ENCODE measurements at regions not wholly inside any gene's neighbourhood (a gene's known extent, or its start where the extent isn't known, plus 50 kb on each side); places are given as distances from the start of the nearest gene placed in this dataset.

- WGBS, 2 donors: 24 to 27% methylated on average over 24 of the region's 24 CpGs
- peaks cover 0 to 16% (median 0%) of the 10 kb centered on the region in 5 donors for H3K4me1 ChIP-seq (ENCODE audit: control insufficient read depth in 5 of 5, insufficient read depth in 5 of 5, low read length in 5 of 5)
- no peaks in the 10 kb centered on the region for H3K27me3 ChIP-seq (ENCODE audit: control insufficient read depth in 3 of 3, insufficient read depth in 3 of 3, low read length in 2 of 3)
- ATAC-seq (ENCODE audit: insufficient read depth, low FRiP score) (no peak), DNase-seq (peak; percentile 58 to 77 (median 69))
- peaks cover 0 to 6% (median 1%) of the 10 kb centered on the region in 4 donors for H3K9me3 ChIP-seq (ENCODE audit: control insufficient read depth in 4 of 4, insufficient read depth in 3 of 4, low read length in 3 of 4)
- peak overlapping the region in 1 of 2 donors; percentile 11 for H3K9ac ChIP-seq (ENCODE audit: insufficient read depth in 1 of 2, low read length in 2 of 2)
- no peak overlapping the region for H3K27ac ChIP-seq (ENCODE audit: low read depth in 1 of 2, low read length in 1 of 2)
- no peak overlapping the region for H3K4me3 ChIP-seq
- no peak for TF ChIP-seq CTCF (IDR thresholded peaks at IDR 0.05; ENCODE audit: control extremely low read depth, extremely low read depth)
- no peaks in the 10 kb centered on the region for H3K36me3 ChIP-seq (ENCODE audit: control insufficient read depth in 4 of 4, insufficient read depth in 4 of 4, low read length in 4 of 4)
Observed at GRCh38 chr10:131743190-131744151, 157.3 kb upstream of the PPP2R2D start.

DNA sequence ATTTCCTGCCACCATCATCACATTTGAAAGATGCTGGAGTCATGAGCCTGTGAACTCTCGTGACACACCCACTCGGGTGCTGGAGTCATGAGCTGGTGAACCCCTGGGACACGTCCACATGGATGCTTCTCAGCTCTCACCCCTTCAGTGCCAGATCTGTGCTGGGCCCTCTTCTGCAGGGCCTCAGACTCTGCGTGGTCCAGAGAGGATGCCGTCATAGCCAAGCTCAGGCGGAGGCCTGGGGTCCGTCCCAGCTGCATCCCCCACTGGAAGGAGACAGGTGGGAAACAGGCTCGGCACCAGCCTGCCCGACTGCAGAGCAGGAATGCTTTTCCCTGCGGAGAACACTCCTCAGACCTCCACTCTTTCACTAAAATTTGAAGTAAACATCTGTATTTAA is 156.5 kb upstream of the PPP2R2D start:
- Histone ChIP-seq H3K9ac (ENCODE audit: insufficient read depth in 1 of 2, low read length in 2 of 2) (peak overlapping the region in 1 of 2 donors; percentile 11), H3K9me3 (ENCODE audit: control insufficient read depth in 4 of 4, insufficient read depth in 3 of 4, low read length in 3 of 4) (peaks cover 0 to 7% (median 3%) of the 10 kb centered on the region in 4 donors), H3K27ac (ENCODE audit: low read depth in 1 of 2, low read length in 1 of 2) (no peak overlapping the region), H3K4me1 (ENCODE audit: control insufficient read depth in 5 of 5, insufficient read depth in 5 of 5, low read length in 5 of 5) (peaks cover 0 to 16% (median 0%) of the 10 kb centered on the region in 5 donors), H3K27me3 (ENCODE audit: control insufficient read depth in 3 of 3, insufficient read depth in 3 of 3, low read length in 2 of 3) (no peaks in the 10 kb centered on the region), H3K4me3 (no peak overlapping the region), H3K36me3 (ENCODE audit: control insufficient read depth in 4 of 4, insufficient read depth in 4 of 4, low read length in 4 of 4) (no peaks in the 10 kb centered on the region)
- no peak for TF ChIP-seq CTCF (IDR thresholded peaks at IDR 0.05; ENCODE audit: control extremely low read depth, extremely low read depth)
- ATAC-seq (ENCODE audit: insufficient read depth, low FRiP score) (no peak), DNase-seq (no peak)
- 65 to 75% methylated on average over 10 of the region's 10 CpGs for WGBS, 2 donors

DNA sequence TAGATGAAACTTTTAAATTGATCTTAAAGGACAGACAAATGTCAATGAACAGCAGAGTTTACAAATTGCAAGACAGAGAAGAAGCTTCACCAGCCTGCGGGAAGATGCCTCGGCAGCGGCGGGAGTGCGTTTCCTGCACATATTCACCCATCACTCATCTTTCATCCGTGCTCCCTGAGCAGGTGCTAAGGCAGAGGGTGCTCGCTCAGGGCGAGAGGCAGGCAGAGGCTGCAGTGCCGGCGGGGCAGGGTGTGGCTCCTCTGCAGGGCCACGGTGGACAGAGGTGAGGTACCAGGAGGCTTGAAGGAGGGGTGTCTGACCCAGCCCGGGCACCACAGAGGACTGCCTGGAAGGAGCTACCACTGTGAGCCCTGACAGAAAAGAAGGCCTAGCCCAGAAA is 155.2 kb upstream of the PPP2R2D start:
- H3K36me3 ChIP-seq (ENCODE audit: control insufficient read depth in 4 of 4, insufficient read depth in 4 of 4, low read length in 4 of 4): no peaks in the 10 kb centered on the region
- WGBS, 2 donors: 79 to 81% methylated on average over 12 of the region's 12 CpGs
- TF ChIP-seq CTCF (IDR thresholded peaks at IDR 0.05; ENCODE audit: control extremely low read depth, extremely low read depth): no peak
- no peak overlapping the region for H3K27ac ChIP-seq (ENCODE audit: low read depth in 1 of 2, low read length in 1 of 2)
- H3K9me3 ChIP-seq (ENCODE audit: control insufficient read depth in 4 of 4, insufficient read depth in 3 of 4, low read length in 3 of 4): peaks cover 0 to 5% (median 0%) of the 10 kb centered on the region in 4 donors
- H3K9ac ChIP-seq (ENCODE audit: insufficient read depth in 1 of 2, low read length in 2 of 2): no peak overlapping the region
- H3K4me1 ChIP-seq (ENCODE audit: control insufficient read depth in 5 of 5, insufficient read depth in 5 of 5, low read length in 5 of 5): peaks cover 0 to 21% (median 0%) of the 10 kb centered on the region in 5 donors
- no peak overlapping the region for H3K4me3 ChIP-seq
- no peak for DNase-seq
- no peaks in the 10 kb centered on the region for H3K27me3 ChIP-seq (ENCODE audit: control insufficient read depth in 3 of 3, insufficient read depth in 3 of 3, low read length in 2 of 3)
- ATAC-seq (ENCODE audit: insufficient read depth, low FRiP score): no peak
